GM10266 (cell line): ENCODE measurements at regions not wholly inside any gene's neighbourhood (a gene's known extent, or its start where the extent isn't known, plus 50 kb on each side); places are given as distances from the start of the nearest gene placed in this dataset.

Source experiments
- DNase-seq: peaks from one replicate; pipeline ENCODE4 v3.0.0; 2012; ENCODE audit errors: extremely low spot score
- CTCF ChIP-seq: IDR thresholded peaks from 2 replicates; pipeline ENCODE4 v1.5.1; 2012; ENCODE audit warnings: mild to moderate bottlenecking, low read depth; ENCODE audit not compliant: control insufficient read depth, insufficient read depth; ENCODE audit errors: missing control alignments

GRCh38 chr4:100042711-100043110 is 92.6 kb upstream of the H2AZ1 start:
- TF ChIP-seq CTCF: no peak
- no peak for DNase-seq

- no peak for DNase-seq
- TF ChIP-seq CTCF: no peak
Observed at GRCh38 chr4:100042235-100042634, 92.2 kb upstream of the H2AZ1 start.

- no peak for TF ChIP-seq CTCF
Observed at GRCh38 chr4:100041646-100042045, 91.6 kb upstream of the H2AZ1 start.

GRCh38 chr4:100034023-100034664 is 84.1 kb upstream of the H2AZ1 start:
- TF ChIP-seq CTCF: no peak
- no peak for DNase-seq

More at GRCh38 chr4:100041646-100042045, 91.6 kb upstream of the H2AZ1 start:
- no peak for DNase-seq

- no peak for DNase-seq
- TF ChIP-seq CTCF: no peak
Observed at GRCh38 chr4:100026066-100026465, 76.0 kb upstream of the H2AZ1 start.

GRCh38 chr4:100023800-100024199 is 73.7 kb upstream of the H2AZ1 start:
- no peak for DNase-seq
- TF ChIP-seq CTCF: no peak

GRCh38 chr4:100022792-100023222 is 72.7 kb upstream of the H2AZ1 start:
- no peak for TF ChIP-seq CTCF
- no peak for DNase-seq
